HG03025 (cell line): ENCODE measurements at regions not wholly inside any gene's neighbourhood (a gene's known extent, or its start where the extent isn't known, plus 50 kb on each side); places are given as distances from the start of the nearest gene placed in this dataset.
"Not testable (repeated sequence)": the region's sequence is repeated elsewhere in the genome, so short reads cannot be mapped to it uniquely, and the experiment has no call there.

ENCODE experiments used
- ATAC-seq: cut with Tn5 transposase; IDR thresholded peaks from one replicate; pipeline ENCODE4 v1.9.1; 2021; ENCODE audit warnings: mild to moderate bottlenecking, moderate library complexity; ENCODE audit not compliant: unreplicated experiment, low FRiP score

- ATAC-seq = no peak
Measured at GRCh38 chr7:91446819-91447218, 182.6 kb downstream of the FZD1 start.

DNA sequence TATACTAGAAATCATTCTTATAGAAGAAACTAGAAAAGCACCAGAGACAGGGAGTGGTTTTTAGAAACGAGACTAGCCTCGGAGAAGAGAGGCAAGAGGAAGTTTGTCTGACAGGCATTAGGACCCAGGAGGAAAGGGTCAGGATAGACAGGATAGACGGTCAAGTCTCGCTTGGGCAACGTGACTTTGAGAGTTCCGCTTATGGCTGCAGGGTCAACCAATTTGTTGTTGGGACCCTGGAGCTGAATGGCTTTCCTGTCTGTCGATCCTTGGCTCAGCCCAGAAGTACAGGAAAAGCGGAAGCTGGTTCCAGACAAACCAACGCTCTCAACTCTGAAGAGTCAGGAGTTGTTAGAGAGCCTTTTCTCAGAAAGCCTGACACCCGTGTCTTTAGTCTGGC lies 191.2 kb downstream of the FZD1 start:
- ATAC-seq = no peak

DNA sequence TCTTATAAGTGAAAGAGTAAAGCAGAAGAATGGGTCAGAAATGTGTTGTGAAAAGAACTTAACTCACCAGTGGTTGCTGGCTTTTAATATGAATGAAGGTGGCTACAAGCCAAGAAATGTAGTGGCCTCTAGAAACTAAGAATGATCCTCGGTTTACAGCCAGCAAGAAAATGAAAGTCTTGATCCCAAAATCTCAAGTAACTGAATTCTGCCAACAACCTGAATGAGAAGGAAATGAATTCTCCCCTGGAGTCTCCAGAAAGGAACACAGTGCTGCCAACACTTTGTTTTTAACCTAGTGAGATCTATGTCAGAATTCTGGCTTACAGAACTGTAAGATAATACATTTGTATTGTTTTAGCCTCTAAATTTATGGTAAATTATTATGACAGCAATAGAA lies 193.0 kb downstream of the FZD1 start:
- ATAC-seq = no peak

GRCh38 chr7:91459539-91459938 lies 195.3 kb downstream of the FZD1 start:
- ATAC-seq = no peak

- ATAC-seq = no peak
Measured at GRCh38 chr7:91462316-91462715, 198.1 kb downstream of the FZD1 start.

- no peak for ATAC-seq
Measured at GRCh38 chr7:91463330-91463729, 199.1 kb downstream of the FZD1 start.

GRCh38 chr7:91465595-91466061 lies 201.4 kb downstream of the FZD1 start:
- no peak for ATAC-seq

DNA sequence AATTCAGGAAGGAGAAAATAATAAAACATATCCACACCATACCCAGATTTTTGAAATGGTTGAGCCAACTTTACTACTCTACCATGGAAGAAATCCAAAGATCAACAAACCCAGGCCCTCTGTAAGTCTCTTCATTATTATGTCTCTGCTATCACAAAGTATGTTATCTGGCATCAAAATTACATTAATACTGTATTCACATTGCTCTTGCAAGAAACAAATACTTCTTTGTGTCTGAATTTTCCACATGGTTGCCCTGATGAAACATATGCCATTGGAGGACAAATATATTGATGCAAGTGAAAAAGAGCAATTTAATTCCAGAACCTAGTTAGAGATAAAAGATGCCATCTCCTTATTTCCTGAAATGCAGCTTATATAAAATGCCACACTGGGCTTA lies 204.0 kb downstream of the FZD1 start:
- ATAC-seq = no peak

GRCh38 chr7:91473619-91474018 lies 209.4 kb downstream of the FZD1 start:
- ATAC-seq = no peak

DNA sequence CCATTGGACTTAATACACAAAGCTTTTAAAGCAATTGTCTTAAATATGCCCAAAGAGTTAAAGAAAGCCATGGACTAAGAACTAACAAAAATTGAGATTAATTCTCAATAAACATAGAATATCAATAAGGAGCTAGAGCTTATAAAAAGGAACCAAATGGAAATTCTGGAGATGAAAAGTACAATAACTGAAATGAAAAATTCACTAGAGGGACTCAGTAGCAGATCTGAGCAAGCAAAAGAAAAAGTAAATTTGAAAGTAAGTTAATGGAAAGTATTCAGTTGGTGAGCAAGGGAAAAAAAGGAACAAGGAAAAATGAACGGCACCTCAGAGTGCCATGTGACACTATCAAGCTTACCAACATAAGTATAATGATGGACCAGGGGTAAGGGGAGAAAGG lies 209.8 kb downstream of the FZD1 start:
- ATAC-seq = no peak

DNA sequence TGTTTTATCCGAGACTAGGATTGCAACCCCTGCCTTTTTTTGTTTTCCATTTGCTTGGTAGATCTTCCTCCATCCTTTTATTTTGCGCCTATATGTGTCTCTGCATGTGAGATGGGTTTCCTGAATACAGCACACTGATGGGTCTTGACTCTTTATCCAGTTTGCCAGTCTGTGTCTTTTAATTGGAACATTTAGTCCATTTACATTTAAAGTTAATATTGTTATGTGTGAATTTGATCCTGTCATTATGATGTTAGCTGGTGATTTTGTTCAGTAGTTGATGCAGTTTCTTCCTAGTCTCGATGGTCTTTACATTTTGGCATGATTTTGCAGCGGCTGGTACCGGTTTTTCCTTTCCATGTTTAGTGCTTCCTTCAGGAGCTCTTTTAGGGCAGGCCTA lies 216.2 kb downstream of the FZD1 start:
- ATAC-seq = not testable (repeated sequence)

- no peak for ATAC-seq
Measured at GRCh38 chr7:91491868-91492267, 227.6 kb downstream of the FZD1 start.

- no peak for ATAC-seq
Measured at GRCh38 chr7:91492317-91492716, 228.1 kb downstream of the FZD1 start.

DNA sequence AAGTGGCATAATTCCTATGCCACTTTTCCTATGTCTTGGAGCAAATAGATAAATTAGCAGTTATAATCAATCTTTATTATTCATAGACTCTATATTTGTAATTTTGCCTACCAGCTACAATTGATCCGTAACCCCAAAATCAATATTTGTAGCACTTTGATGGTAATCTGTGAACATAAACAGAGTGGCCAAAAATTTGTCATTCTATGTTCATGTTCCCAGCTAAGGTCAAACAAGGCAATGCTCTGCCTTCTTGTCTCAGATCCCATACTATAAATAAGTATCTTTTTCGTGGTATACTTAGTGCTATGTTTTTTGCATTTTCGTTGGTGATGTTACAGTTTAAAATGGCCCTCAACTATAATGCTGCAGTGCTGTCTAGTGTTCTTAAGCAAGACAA lies 228.5 kb downstream of the FZD1 start:
- no peak for ATAC-seq

DNA sequence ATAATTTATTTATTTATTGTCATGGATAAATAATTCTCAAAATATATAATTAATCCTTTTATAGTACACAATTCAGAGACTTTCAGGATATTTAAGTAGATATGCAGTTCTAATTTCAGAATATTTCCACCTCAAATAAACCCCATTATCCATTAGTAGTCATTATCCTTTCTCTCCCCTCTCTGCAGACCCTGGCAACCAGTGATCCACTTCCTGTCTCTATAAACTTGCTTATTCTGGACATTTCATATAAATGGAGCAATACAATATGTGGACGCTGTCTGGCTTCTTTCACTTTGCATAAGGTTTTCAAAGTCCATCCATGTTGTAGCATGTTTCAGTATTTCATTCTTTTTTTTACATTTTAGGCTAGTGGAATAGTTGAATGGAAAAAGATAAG lies 230.2 kb downstream of the FZD1 start:
- ATAC-seq = no peak

- no peak for ATAC-seq
Measured at GRCh38 chr7:91496251-91496820, 232.1 kb downstream of the FZD1 start.

DNA sequence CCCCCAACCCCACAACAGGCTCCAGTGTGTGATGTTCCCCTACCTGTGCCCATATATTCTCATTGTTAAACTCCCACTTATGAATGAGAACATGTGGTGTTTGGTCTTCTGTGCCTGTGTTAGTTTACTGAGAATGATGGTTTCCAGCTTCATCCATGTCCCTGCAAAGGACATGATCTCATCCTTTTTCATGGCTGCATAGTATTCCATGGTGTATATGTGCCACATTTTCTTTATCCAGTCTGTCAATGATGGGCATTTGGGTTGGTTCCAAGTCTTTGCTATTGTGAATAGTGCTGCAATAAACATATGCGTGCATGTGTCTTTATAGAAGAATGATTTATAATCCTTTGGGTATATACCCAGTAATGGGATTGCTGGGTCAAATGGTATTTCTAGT lies 233.0 kb downstream of the FZD1 start:
- ATAC-seq = not testable (repeated sequence)

- no peak for ATAC-seq
Measured at GRCh38 chr7:91503934-91504555, 239.8 kb downstream of the FZD1 start.

DNA sequence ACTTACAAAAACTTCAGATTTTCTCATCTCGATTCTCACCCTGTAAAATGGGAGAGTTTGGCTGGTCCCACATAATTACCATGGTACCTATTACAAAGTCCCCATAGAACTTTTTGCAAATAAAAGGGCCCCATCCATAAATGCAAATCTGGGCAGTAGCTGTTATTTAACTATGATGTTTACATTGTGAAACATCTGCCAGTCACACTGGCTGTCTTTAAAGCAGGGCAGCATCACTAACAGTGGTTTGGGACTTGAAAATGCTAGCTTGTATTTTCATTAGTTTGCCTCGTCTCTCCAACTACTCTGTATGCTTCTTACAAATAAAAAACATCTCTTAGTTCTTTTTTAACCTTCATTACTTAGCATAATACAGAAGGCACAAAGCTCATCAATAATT lies 240.7 kb downstream of the FZD1 start:
- ATAC-seq = no peak

GRCh38 chr7:91506966-91507365 lies 242.7 kb downstream of the FZD1 start:
- not testable (repeated sequence) for ATAC-seq

DNA sequence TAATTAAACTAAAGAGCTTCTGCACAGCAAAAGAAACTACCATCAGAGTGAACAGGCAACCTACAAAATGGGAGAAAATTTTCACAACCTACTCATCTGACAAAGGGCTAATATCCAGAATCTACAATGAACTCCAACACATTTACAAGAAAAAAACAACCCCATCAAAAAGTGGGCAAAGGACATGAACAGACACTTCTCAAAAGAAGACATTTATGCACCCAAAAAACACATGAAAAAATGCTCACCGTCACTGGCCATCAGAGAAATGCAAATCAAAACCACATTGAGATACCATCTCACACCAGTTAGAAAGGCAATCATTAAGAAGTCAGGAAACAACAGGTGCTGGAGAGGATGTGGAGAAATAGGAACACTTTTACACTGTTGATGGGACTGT lies 247.6 kb downstream of the FZD1 start:
- ATAC-seq = not testable (repeated sequence)

DNA sequence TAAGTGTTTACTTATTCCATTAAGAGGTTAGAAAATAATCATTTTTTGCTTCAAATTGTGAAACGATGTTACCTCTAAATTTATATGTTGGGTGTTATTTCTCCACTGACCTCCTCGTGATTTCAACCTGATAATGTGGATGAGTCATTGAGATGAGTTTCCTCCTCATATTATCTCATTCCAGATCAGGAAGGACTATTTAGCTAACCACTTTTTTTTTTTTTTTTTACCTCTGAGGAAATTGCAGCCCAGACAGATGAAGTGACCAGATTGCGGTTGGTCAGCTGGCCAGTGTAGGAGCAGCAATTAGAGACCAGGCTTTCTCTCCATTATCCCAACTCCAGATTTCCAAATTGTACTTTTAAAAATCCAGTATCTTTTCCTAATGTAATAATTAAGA lies 248.7 kb downstream of the FZD1 start:
- no peak for ATAC-seq

- ATAC-seq = no peak
Measured at GRCh38 chr7:91514591-91514990, 250.4 kb downstream of the FZD1 start.
